Body of pancreas (tissue), 4 donors: ENCODE measurements at regions not wholly inside any gene's neighbourhood (a gene's known extent, or its start where the extent isn't known, plus 50 kb on each side); places are given as distances from the start of the nearest gene placed in this dataset.

Source experiments
- POLR2A ChIP-seq, 3 donors: fragments of 450-650 bp; IDR thresholded peaks; one replicate each; pipeline ENCODE4 v1.6.1; 2016; ENCODE audit warnings: antibody characterized with exemption in 3 of 3, mild to moderate bottlenecking in 2 of 3
- TF ChIP-seq, protein P1 (sequence below), 7 experiments: fragments of 450-650 bp in 4 of 7; fragments of 200-600 bp in 3 of 7; sonication (generic) in 3 of 7; IDR thresholded peaks; one replicate each; pipeline ENCODE4 v1.5.1; 2016 to 2019; ENCODE audit warnings: antibody characterized with exemption in 7 of 7

DNA sequence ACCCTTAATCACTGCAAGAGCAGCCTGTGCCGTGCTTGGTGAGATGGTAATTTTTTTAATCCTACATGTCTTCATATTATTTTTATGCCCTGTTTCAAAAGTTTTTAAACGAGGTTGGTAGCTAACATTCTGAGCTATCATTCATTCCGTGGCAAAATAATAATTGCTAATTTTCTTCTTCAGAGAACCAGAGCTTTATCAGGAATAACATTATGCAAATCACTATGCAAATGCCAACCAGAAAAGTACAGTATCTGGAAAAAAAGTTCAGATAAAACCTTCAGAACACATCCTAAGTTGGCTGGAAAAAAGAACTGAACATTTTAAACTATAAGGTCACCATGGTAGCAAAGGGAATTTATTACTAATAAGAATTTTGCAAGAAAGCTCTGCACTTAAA, 165.1 kb upstream of the NABP1 start:
- TF ChIP-seq, protein P1, sequence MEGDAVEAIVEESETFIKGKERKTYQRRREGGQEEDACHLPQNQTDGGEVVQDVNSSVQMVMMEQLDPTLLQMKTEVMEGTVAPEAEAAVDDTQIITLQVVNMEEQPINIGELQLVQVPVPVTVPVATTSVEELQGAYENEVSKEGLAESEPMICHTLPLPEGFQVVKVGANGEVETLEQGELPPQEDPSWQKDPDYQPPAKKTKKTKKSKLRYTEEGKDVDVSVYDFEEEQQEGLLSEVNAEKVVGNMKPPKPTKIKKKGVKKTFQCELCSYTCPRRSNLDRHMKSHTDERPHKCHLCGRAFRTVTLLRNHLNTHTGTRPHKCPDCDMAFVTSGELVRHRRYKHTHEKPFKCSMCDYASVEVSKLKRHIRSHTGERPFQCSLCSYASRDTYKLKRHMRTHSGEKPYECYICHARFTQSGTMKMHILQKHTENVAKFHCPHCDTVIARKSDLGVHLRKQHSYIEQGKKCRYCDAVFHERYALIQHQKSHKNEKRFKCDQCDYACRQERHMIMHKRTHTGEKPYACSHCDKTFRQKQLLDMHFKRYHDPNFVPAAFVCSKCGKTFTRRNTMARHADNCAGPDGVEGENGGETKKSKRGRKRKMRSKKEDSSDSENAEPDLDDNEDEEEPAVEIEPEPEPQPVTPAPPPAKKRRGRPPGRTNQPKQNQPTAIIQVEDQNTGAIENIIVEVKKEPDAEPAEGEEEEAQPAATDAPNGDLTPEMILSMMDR (IDR thresholded peaks at IDR 0.05) = no peak
- no peak for TF ChIP-seq POLR2A (IDR thresholded peaks at IDR 0.05)
